ENCODE measurements at regions not wholly inside any gene's neighbourhood (a gene's known extent, or its start where the extent isn't known, plus 50 kb on each side); places are given as distances from the start of the nearest gene placed in this dataset.

DNA sequence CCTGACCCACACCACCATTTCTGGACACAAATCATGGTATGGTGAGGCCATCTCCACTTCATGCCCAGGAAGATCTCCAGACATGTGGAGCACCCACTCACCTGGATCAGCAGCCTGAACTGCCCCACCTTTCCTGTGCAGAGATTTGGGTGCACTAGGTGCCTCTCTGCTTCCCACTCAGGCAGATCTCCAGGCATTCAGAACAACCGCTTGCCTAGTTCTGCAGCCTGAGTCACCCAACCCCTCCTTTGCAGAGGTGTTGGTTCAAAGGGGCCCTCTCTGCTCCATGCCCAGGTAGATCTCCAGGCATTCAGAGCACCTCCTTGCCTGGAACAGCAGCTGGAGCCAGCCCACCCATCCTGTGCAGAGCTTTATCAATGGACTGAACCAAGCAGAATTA is 620.8 kb downstream of the LRRIQ3 start:
- peaks cover 28% of the 10 kb centered on the region for H3K36me3 Mint-ChIP-seq
- Histone ChIP-seq H3K4me1 (ENCODE audit: control insufficient read depth, insufficient read depth, low read length) (no peaks in the 10 kb centered on the region), H3K27ac (ENCODE audit: low read length) (no peak overlapping the region), H3K9me3 (ENCODE audit: control insufficient read depth, insufficient read depth, low read length) (no peaks in the 10 kb centered on the region), H3K36me3 (ENCODE audit: control insufficient read depth, insufficient read depth, low read length) (no peaks in the 10 kb centered on the region), H3K27me3 (ENCODE audit: control insufficient read depth, insufficient read depth, low read length) (no peaks in the 10 kb centered on the region), H3K4me3 (ENCODE audit: low read length) (no peak overlapping the region)
- H3K4me3 Mint-ChIP-seq = no peak overlapping the region
- TF ChIP-seq CTCF (IDR thresholded peaks at IDR 0.05) = no peak
- no peaks in the 10 kb centered on the region for H3K4me1 Mint-ChIP-seq
- H3K27ac Mint-ChIP-seq = no peak overlapping the region
- 100% methylated on average over 1 of the region's 1 CpG for WGBS (ENCODE audit: insufficient coverage)
- intact Hi-C loops (cut with micrococcal nuclease) = no loop called here
- H3K9me3 Mint-ChIP-seq = peaks cover 17% of the 10 kb centered on the region in 2 donors
- H3K27me3 Mint-ChIP-seq (ENCODE audit: low read depth in 2 of 2) = no peaks in the 10 kb centered on the region
- DNase-seq (no peak), ATAC-seq (no peak)

DNA sequence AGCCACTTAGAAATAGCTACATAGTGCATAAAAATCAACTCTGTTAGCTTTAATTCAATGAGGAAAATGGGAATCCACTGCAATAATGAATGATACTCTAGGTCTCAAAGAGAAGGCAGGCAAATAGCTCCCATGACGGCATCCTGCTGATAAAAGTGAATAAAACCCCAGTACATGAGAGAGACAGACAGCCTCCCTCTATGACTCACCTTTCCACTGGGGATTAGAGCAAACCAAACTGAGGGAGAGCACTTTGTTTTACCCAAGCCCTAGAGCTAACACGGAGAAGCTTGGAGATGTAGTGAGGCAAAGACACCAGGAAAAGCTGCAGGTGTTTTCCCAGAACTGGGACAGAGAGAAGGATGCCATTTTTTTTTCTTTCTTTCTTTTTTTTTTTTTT is 621.9 kb downstream of the LRRIQ3 start:
- Mint-ChIP-seq H3K36me3 (peaks cover 28% of the 10 kb centered on the region), H3K27ac (no peak overlapping the region), H3K9me3 (peaks cover 16 to 17% of the 10 kb centered on the region in 2 donors), H3K4me1 (no peaks in the 10 kb centered on the region), H3K4me3 (no peak overlapping the region), H3K27me3 (ENCODE audit: low read depth in 2 of 2) (no peaks in the 10 kb centered on the region)
- Histone ChIP-seq H3K27ac (ENCODE audit: low read length) (no peak overlapping the region), H3K4me3 (ENCODE audit: low read length) (no peak overlapping the region), H3K27me3 (ENCODE audit: control insufficient read depth, insufficient read depth, low read length) (no peaks in the 10 kb centered on the region), H3K9me3 (ENCODE audit: control insufficient read depth, insufficient read depth, low read length) (no peaks in the 10 kb centered on the region), H3K36me3 (ENCODE audit: control insufficient read depth, insufficient read depth, low read length) (no peaks in the 10 kb centered on the region), H3K4me1 (ENCODE audit: control insufficient read depth, insufficient read depth, low read length) (no peaks in the 10 kb centered on the region)
- intact Hi-C loops (cut with micrococcal nuclease) = no loop called here
- WGBS (ENCODE audit: insufficient coverage) = 83% methylated on average over 2 of the region's 2 CpGs
- no peak for TF ChIP-seq CTCF (IDR thresholded peaks at IDR 0.05)
- ATAC-seq (no peak), DNase-seq (no peak)

GRCh38 chr1:73564294-73564693 is 633.7 kb downstream of the LRRIQ3 start:
- H3K9me3 ChIP-seq (ENCODE audit: control insufficient read depth, insufficient read depth, low read length) = peaks cover 2% of the 10 kb centered on the region
- TF ChIP-seq CTCF (IDR thresholded peaks at IDR 0.05) = no peak
- H3K9me3 Mint-ChIP-seq = peaks cover 14 to 23% of the 10 kb centered on the region in 2 donors
- H3K27ac ChIP-seq (ENCODE audit: low read length) = no peak overlapping the region
- H3K4me1 Mint-ChIP-seq = no peaks in the 10 kb centered on the region
- no peaks in the 10 kb centered on the region for H3K27me3 Mint-ChIP-seq (ENCODE audit: low read depth in 2 of 2)
- H3K36me3 ChIP-seq (ENCODE audit: control insufficient read depth, insufficient read depth, low read length) = no peaks in the 10 kb centered on the region
- intact Hi-C loops (cut with micrococcal nuclease) = no loop called here
- no peaks in the 10 kb centered on the region for H3K27me3 ChIP-seq (ENCODE audit: control insufficient read depth, insufficient read depth, low read length)
- ATAC-seq = no peak
- peaks cover 7% of the 10 kb centered on the region for H3K36me3 Mint-ChIP-seq
- H3K4me3 ChIP-seq (ENCODE audit: low read length) = no peak overlapping the region
- no peak overlapping the region for H3K27ac Mint-ChIP-seq
- no peaks in the 10 kb centered on the region for H3K4me1 ChIP-seq (ENCODE audit: control insufficient read depth, insufficient read depth, low read length)
- H3K4me3 Mint-ChIP-seq = no peak overlapping the region
- DNase-seq = no peak
- 75% methylated on average over 4 of the region's 4 CpGs for WGBS (ENCODE audit: insufficient coverage)

DNA sequence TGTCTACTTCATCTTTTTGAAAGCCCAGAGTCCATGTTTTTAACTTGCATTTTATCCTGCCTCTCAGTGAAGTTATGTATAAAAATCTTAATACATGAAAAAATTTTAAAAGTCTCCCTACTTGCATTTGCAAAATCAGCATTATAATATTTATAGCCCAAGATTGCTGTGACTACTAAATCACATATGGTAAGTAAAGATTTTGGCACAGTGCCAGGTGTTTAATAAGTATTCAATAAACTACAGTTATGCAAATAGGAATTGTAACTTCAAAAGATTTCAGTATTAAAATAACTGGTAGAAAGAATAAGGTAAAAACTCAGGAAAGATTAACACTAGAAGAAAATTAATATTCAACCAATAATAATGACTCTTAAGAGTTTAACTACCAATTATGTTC is 641.7 kb downstream of the LRRIQ3 start:
- H3K36me3 ChIP-seq (ENCODE audit: control insufficient read depth, insufficient read depth, low read length) = no peaks in the 10 kb centered on the region
- no peaks in the 10 kb centered on the region for H3K27me3 Mint-ChIP-seq (ENCODE audit: low read depth in 2 of 2)
- TF ChIP-seq CTCF (IDR thresholded peaks at IDR 0.05) = no peak
- ATAC-seq = no peak
- H3K9me3 ChIP-seq (ENCODE audit: control insufficient read depth, insufficient read depth, low read length) = peaks cover 8% of the 10 kb centered on the region
- H3K9me3 Mint-ChIP-seq = peaks cover 18 to 30% of the 10 kb centered on the region in 2 donors
- H3K27ac ChIP-seq (ENCODE audit: low read length) = no peak overlapping the region
- no peaks in the 10 kb centered on the region for H3K36me3 Mint-ChIP-seq
- no peak for DNase-seq
- H3K4me3 ChIP-seq (ENCODE audit: low read length) = no peak overlapping the region
- no peaks in the 10 kb centered on the region for H3K27me3 ChIP-seq (ENCODE audit: control insufficient read depth, insufficient read depth, low read length)
- intact Hi-C loops (cut with micrococcal nuclease) = no loop called here
- H3K4me3 Mint-ChIP-seq = no peak overlapping the region
- no peak overlapping the region for H3K27ac Mint-ChIP-seq
- no peaks in the 10 kb centered on the region for H3K4me1 Mint-ChIP-seq
- no peaks in the 10 kb centered on the region for H3K4me1 ChIP-seq (ENCODE audit: control insufficient read depth, insufficient read depth, low read length)

Data from natural killer cell (primary cell).